ENCODE measurements at regions not wholly inside any gene's neighbourhood (a gene's known extent, or its start where the extent isn't known, plus 50 kb on each side); places are given as distances from the start of the nearest gene placed in this dataset.

DNA sequence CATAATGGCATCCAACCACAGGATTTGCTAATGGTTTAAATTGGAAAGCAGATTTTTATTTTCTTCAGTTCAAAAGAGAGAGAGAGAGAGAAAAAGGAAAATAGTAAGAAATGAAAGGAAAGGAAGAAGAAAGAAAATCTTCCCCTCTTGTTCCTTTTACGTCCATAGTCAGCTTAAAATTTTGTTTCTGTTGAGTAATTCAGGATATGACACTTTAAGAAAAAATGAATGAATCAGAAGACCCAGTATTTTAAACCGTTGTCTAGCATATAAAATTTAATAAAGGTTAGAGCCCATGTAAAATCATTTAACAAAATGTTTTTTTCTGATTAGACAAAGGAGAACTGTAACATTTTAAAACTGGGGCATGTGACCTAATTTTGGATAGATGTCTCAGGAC is 391.8 kb upstream of the EPHA5 start:
- TF ChIP-seq CTCF (conservative IDR thresholded peaks at IDR 0.05) = no peak
- H3K4me1 Mint-ChIP-seq = no peaks in the 10 kb centered on the region
- DNase-seq (ENCODE audit: low read depth, low spot score) = no peak
- no peak overlapping the region for H3K27ac Mint-ChIP-seq (ENCODE audit: unreplicated experiment)
- H3K9me3 Mint-ChIP-seq = peaks cover 3% of the 10 kb centered on the region
- H3K36me3 Mint-ChIP-seq (ENCODE audit: low read depth) = no peaks in the 10 kb centered on the region
- no peak overlapping the region for H3K4me3 Mint-ChIP-seq
- H3K27me3 Mint-ChIP-seq (ENCODE audit: low read depth) = no peaks in the 10 kb centered on the region

DNA sequence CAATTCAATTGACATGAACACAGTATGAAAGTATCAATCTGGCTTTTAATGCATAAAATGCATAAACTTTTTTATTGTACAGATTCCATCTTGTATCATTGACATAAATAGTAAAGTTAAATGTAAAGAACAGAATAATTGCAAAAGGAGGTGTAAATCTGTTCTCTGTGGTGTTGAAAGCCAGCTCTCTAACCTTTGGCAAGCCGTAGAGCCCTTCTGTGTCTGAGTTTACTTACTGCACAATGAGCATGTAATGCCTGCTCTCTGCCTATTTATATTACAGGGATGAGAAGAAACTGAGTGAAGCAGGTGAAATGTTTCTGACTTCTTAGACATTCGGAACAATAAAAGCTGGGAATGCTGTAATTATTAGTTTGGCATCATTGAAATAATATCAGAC is 389.3 kb upstream of the EPHA5 start:
- Mint-ChIP-seq H3K27me3 (ENCODE audit: low read depth) (no peaks in the 10 kb centered on the region), H3K9me3 (peaks cover 7% of the 10 kb centered on the region), H3K27ac (ENCODE audit: unreplicated experiment) (no peak overlapping the region), H3K4me1 (no peaks in the 10 kb centered on the region), H3K4me3 (no peak overlapping the region), H3K36me3 (ENCODE audit: low read depth) (no peaks in the 10 kb centered on the region)
- TF ChIP-seq CTCF (conservative IDR thresholded peaks at IDR 0.05) = no peak
- no peak for DNase-seq (ENCODE audit: low read depth, low spot score)

DNA sequence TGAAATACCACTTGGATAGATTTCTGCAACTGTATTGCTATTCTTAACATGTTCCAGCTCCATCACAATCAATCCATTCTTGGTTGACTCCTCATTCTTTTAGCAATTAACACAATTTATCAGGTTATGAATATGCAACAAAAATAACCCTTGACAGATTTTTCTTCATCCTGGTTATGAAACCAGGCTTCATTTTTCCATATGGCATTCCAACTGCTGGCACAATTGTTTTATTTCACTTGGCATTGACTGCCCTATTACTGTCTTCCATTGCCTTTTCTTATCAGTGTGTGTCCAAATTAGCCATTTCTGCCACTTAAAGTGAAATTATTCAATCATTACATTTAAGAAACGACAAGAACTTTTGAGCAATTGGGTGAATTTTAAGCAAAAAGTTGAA is 388.8 kb upstream of the EPHA5 start:
- H3K4me1 Mint-ChIP-seq = no peaks in the 10 kb centered on the region

GRCh38 chr4:66055999-66056398 is 385.7 kb upstream of the EPHA5 start:
- no peaks in the 10 kb centered on the region for H3K4me1 Mint-ChIP-seq
- H3K36me3 Mint-ChIP-seq (ENCODE audit: low read depth) = no peaks in the 10 kb centered on the region
- no peak overlapping the region for H3K27ac Mint-ChIP-seq (ENCODE audit: unreplicated experiment)
- TF ChIP-seq CTCF (conservative IDR thresholded peaks at IDR 0.05) = no peak
- no peak overlapping the region for H3K4me3 Mint-ChIP-seq
- no peaks in the 10 kb centered on the region for H3K27me3 Mint-ChIP-seq (ENCODE audit: low read depth)
- peaks cover 7% of the 10 kb centered on the region for H3K9me3 Mint-ChIP-seq
- DNase-seq (ENCODE audit: low read depth, low spot score) = no peak

More for the DNA sequence above, 388.8 kb upstream of the EPHA5 start:
- TF ChIP-seq CTCF (conservative IDR thresholded peaks at IDR 0.05) = no peak
- Mint-ChIP-seq H3K4me3 (no peak overlapping the region), H3K27ac (ENCODE audit: unreplicated experiment) (no peak overlapping the region), H3K9me3 (peaks cover 7% of the 10 kb centered on the region), H3K27me3 (ENCODE audit: low read depth) (no peaks in the 10 kb centered on the region), H3K36me3 (ENCODE audit: low read depth) (no peaks in the 10 kb centered on the region)
- DNase-seq (ENCODE audit: low read depth, low spot score) = no peak

DNA sequence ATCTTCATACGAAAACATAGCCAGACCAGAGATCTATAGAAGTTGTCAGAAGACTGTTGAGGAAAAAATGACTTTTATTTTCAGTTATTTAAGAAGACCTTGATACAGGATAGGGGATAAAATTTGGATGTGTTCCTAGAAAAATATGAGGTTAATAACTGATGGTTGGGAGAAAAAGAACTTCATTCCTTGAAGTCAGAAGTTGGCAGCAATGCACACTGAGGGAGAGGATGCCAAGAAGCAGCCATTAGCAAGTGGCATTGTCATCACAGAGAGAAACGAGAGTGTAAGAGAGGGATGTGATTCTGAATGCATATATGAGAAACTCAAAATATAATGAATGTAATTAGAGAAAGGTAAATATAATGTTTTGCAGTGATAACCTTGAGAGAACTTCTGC is 382.1 kb upstream of the EPHA5 start:
- no peak for TF ChIP-seq CTCF (conservative IDR thresholded peaks at IDR 0.05)
- Mint-ChIP-seq H3K27ac (ENCODE audit: unreplicated experiment) (no peak overlapping the region), H3K4me1 (no peaks in the 10 kb centered on the region), H3K36me3 (ENCODE audit: low read depth) (no peaks in the 10 kb centered on the region), H3K27me3 (ENCODE audit: low read depth) (no peaks in the 10 kb centered on the region), H3K4me3 (no peak overlapping the region), H3K9me3 (peaks cover 4% of the 10 kb centered on the region)
- DNase-seq (ENCODE audit: low read depth, low spot score) = no peak

- no peak overlapping the region for H3K4me3 Mint-ChIP-seq
- H3K27me3 Mint-ChIP-seq (ENCODE audit: low read depth) = no peaks in the 10 kb centered on the region
- H3K9me3 Mint-ChIP-seq = no peaks in the 10 kb centered on the region
- DNase-seq (ENCODE audit: low read depth, low spot score) = no peak
- H3K4me1 Mint-ChIP-seq = no peaks in the 10 kb centered on the region
- H3K36me3 Mint-ChIP-seq (ENCODE audit: low read depth) = no peaks in the 10 kb centered on the region
- no peak overlapping the region for H3K27ac Mint-ChIP-seq (ENCODE audit: unreplicated experiment)
- TF ChIP-seq CTCF (conservative IDR thresholded peaks at IDR 0.05) = no peak
Measured at GRCh38 chr4:66048861-66049260, 378.6 kb upstream of the EPHA5 start.
